A549 (cell line): ENCODE measurements at regions not wholly inside any gene's neighbourhood (a gene's known extent, or its start where the extent isn't known, plus 50 kb on each side); places are given as distances from the start of the nearest gene placed in this dataset.

ENCODE experiments used
- ATAC-seq, 2 experiments: fragments of 200-7000 bp in 1 of 2; fragments of >200 bp in 1 of 2; cut with Nextera tagmentation in 1 of 2; cut with Tn5 transposase in 1 of 2; 3 replicates each; pipeline versions ENCODE4 v1.8.0 to v1.9.1; 2018 to 2020; ENCODE audit warnings: mild to moderate bottlenecking in 1 of 2, moderate library complexity in 1 of 2
- CTCF ChIA-PET: fragments of 300-600 bp; sonication (Branson Sonifier 250); formaldehyde crosslinking; extraction: SDS; loops from one replicate; lab custom pipeline; 2021; ENCODE audit warnings: antibody characterized with exemption, inconsistent platforms; lab: Yijun Ruan, JAX
- POLR2A ChIA-PET: fragments of 350-600 bp; formaldehyde crosslinking; extraction: SDS; loops from one replicate; lab custom pipeline; 2021; ENCODE audit warnings: antibody characterized with exemption, inconsistent platforms; lab: Yijun Ruan, JAX
- DNase-seq, 2 experiments: peaks; one replicate each; pipeline versions ENCODE4 v3.0.0 to v3.0.0-alpha.2; 2011 to 2016; ENCODE audit warnings: low read depth in 1 of 2, low spot score in 1 of 2
- FAIRE-seq: peaks from 2 replicates; lab custom pipeline; 2011; peaks lifted over from hg19 to GRCh38; lab: Jason Lieb, UNC
- H3K27ac ChIP-seq, 2 experiments: fragments of >200 bp; sonication (Bioruptor Twin); formaldehyde crosslinking; 3 replicates each; pipeline ENCODE4 v1.5.1; 2016 to 2017
- H3K4me1 ChIP-seq: fragments of >200 bp; sonication (Bioruptor Twin); formaldehyde crosslinking; 3 replicates; pipeline ENCODE4 v1.6.1; 2016
- H3K4me2 ChIP-seq: fragments of >200 bp; sonication (Bioruptor Twin); formaldehyde crosslinking; 3 replicates; pipeline ENCODE4 v1.6.1; 2016
- H3K4me3 ChIP-seq: fragments of >200 bp; sonication (Bioruptor Twin); formaldehyde crosslinking; 3 replicates; pipeline ENCODE4 v1.5.1; 2016
- H3K9me3 ChIP-seq: fragments of >200 bp; sonication (Bioruptor Twin); formaldehyde crosslinking; 3 replicates; pipeline ENCODE4 v1.6.1; 2016
- BHLHE40 ChIP-seq: IDR thresholded peaks from 2 replicates; pipeline ENCODE4 v1.6.1; 2012; ENCODE audit warnings: low read depth, low read length, inconsistent platforms
- E2F6 ChIP-seq: IDR thresholded peaks from 2 replicates; pipeline ENCODE4 v1.6.1; 2012; ENCODE audit warnings: low read depth, borderline replicate concordance
- EHMT2 ChIP-seq: fragments of 200-600 bp; sonication (generic); IDR thresholded peaks from 2 replicates; pipeline ENCODE4 v1.6.1; 2016; ENCODE audit warnings: antibody characterized with exemption, low read depth, mild to moderate bottlenecking, moderate library complexity
- GATA3 ChIP-seq: IDR thresholded peaks from 2 replicates; pipeline ENCODE4 v1.6.1; 2012; ENCODE audit warnings: borderline replicate concordance
- HDAC2 ChIP-seq: fragments of 200-600 bp; sonication (generic); IDR thresholded peaks from 2 replicates; pipeline ENCODE4 v1.6.1; 2016
- HOXB13 ChIP-seq: fragments of 250-450 bp; sonication (Bioruptor Pico); IDR thresholded peaks from 2 replicates; pipeline ENCODE4 v1.5.0; 2020; ENCODE audit warnings: low read depth, mild to moderate bottlenecking, moderate library complexity
- HOXB5 ChIP-seq: fragments of 250-450 bp; sonication (Bioruptor Pico); IDR thresholded peaks from 2 replicates; pipeline ENCODE4 v1.5.0; 2020; ENCODE audit warnings: mild to moderate bottlenecking, moderate library complexity
- JUN ChIP-seq, 2 experiments: fragments of >200 bp; sonication (Bioruptor Twin); formaldehyde crosslinking; IDR thresholded peaks; 2 replicates in 1 of 2; 3 replicates in 1 of 2; pipeline ENCODE4 v1.6.1; 2016 to 2017
- KDM1A ChIP-seq: fragments of 200-600 bp; sonication (generic); IDR thresholded peaks from 2 replicates; pipeline ENCODE4 v1.6.1; 2016; ENCODE audit warnings: low read depth, mild to moderate bottlenecking
- NFE2L2 ChIP-seq: fragments of 150-350 bp; conservative IDR thresholded peaks from 2 replicates; pipeline ENCODE4 v1.6.1; 2014; ENCODE audit warnings: low read length
- NR3C1 ChIP-seq: fragments of >200 bp; sonication (Bioruptor Twin); formaldehyde crosslinking; IDR thresholded peaks from 3 replicates; pipeline ENCODE4 v1.6.1; 2017
- RAD21 ChIP-seq, 2 experiments: fragments of >200 bp in 1 of 2; sonication (Bioruptor Twin) in 1 of 2; formaldehyde crosslinking in 1 of 2; IDR thresholded peaks in 1 of 2; conservative IDR thresholded peaks in 1 of 2; 2 replicates in 1 of 2; 3 replicates in 1 of 2; pipeline ENCODE4 v1.6.1; 2012 to 2018; ENCODE audit warnings: inconsistent platforms in 1 of 2
- RARB ChIP-seq: fragments of 250-450 bp; sonication (Bioruptor Pico); IDR thresholded peaks from 2 replicates; pipeline ENCODE4 v1.8.0; 2021; ENCODE audit warnings: mild to moderate bottlenecking, moderate library complexity
- RFX5 ChIP-seq: fragments of 450-650 bp; IDR thresholded peaks from 2 replicates; pipeline ENCODE4 v1.7.1; 2014; ENCODE audit warnings: antibody characterized with exemption, mild to moderate bottlenecking, moderate library complexity
- SMC3 ChIP-seq: fragments of >200 bp; sonication (Bioruptor Twin); formaldehyde crosslinking; IDR thresholded peaks from 3 replicates; pipeline ENCODE4 v1.6.1; 2018; ENCODE audit warnings: inconsistent platforms
- SREBF2 ChIP-seq: fragments of 450-650 bp; IDR thresholded peaks from 2 replicates; pipeline ENCODE4 v1.6.1; 2014; ENCODE audit warnings: mild to moderate bottlenecking, moderate library complexity
- ZC3H11A ChIP-seq: fragments of 450-650 bp; IDR thresholded peaks from 2 replicates; pipeline ENCODE4 v1.6.1; 2014; ENCODE audit warnings: antibody characterized with exemption, mild to moderate bottlenecking
- ZNF302 ChIP-seq: fragments of 250-450 bp; sonication (Bioruptor Pico); IDR thresholded peaks from 2 replicates; pipeline ENCODE4 v1.9.0; 2021; ENCODE audit warnings: inconsistent platforms, mild to moderate bottlenecking, moderate library complexity
- ZSCAN20 ChIP-seq: fragments of 250-450 bp; sonication (Bioruptor Pico); IDR thresholded peaks from 2 replicates; pipeline ENCODE4 v1.8.0; 2022; ENCODE audit warnings: mild to moderate bottlenecking, moderate library complexity
- whole genome bisulfite sequencing: methylation state at CpG from one replicate; pipeline ENCODE4 v1.1.6; 2017; ENCODE audit errors: missing lambda C conversion rate; 5-methylcytosine and 5-hydroxymethylcytosine counted together
- TF ChIP-seq, protein P1 (sequence below): IDR thresholded peaks from 2 replicates; pipeline ENCODE4 v1.6.1; 2012
- TF ChIP-seq, protein P2 (sequence below): fragments of 150-350 bp; IDR thresholded peaks from 2 replicates; pipeline ENCODE4 v1.6.1; 2014; ENCODE audit warnings: low read depth, mild to moderate bottlenecking, low read length

GRCh38 chr2:111667542-111668273, 216.3 kb downstream of the ANAPC1 start (continued):
- TF ChIP-seq, protein P1, sequence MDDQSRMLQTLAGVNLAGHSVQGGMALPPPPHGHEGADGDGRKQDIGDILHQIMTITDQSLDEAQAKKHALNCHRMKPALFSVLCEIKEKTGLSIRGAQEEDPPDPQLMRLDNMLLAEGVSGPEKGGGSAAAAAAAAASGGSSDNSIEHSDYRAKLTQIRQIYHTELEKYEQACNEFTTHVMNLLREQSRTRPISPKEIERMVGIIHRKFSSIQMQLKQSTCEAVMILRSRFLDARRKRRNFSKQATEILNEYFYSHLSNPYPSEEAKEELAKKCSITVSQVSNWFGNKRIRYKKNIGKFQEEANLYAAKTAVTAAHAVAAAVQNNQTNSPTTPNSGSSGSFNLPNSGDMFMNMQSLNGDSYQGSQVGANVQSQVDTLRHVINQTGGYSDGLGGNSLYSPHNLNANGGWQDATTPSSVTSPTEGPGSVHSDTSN = no peak
- no peak for TF ChIP-seq HOXB13
- peak; percentile 56 for TF ChIP-seq SMC3
- no peak for TF ChIP-seq HDAC2
- no peak for TF ChIP-seq NR3C1
- no peak for TF ChIP-seq ZNF302 (CRISPR knock-in tag)
- TF ChIP-seq SREBF2 = no peak
- no peak for TF ChIP-seq RARB (CRISPR knock-in tag)
- no peak for TF ChIP-seq HOXB5

- Histone ChIP-seq H3K4me3 (no peak overlapping the region), H3K4me2 (no peak overlapping the region), H3K27ac (no peak overlapping the region), H3K4me1 (no peaks in the 10 kb centered on the region; the same call in 2 of the 3 replicates), H3K9me3 (no peaks in the 10 kb centered on the region)
- FAIRE-seq (no peak), ATAC-seq (no peak), DNase-seq (no peak)
- CTCF ChIA-PET = interaction anchor here (0.9 to 1.9 kb wide), 4 partner anchors 8 to 856 kb away, joined by 4 to 10 read pairs (median 4); no protein-coding TSS in a partner anchor
- TF ChIP-seq RAD21 (conservative IDR thresholded peaks at IDR 0.05 in 1 of 2, IDR thresholded peaks at IDR 0.05 in 1 of 2) (no peak), E2F6 (no peak), JUN (IDR thresholded peaks at IDR 0.05) (no peak), BHLHE40 (no peak)
- POLR2A ChIA-PET = no interaction called here
- 100% methylated on average over 4 of the region's 4 CpGs for WGBS
Measured at GRCh38 chr2:111668274-111668616, 215.7 kb downstream of the ANAPC1 start.

GRCh38 chr2:111668741-111669140, 215.3 kb downstream of the ANAPC1 start:
- ChIA-PET POLR2A (no interaction called here), CTCF (interaction anchor here (0.9 to 1.9 kb wide), 3 partner anchors 7 to 857 kb away, joined by 4 to 10 read pairs (median 4); no protein-coding TSS in a partner anchor)
- Histone ChIP-seq H3K4me2 (no peak overlapping the region), H3K4me1 (peaks cover 4% of the 10 kb centered on the region; the same call in 1 of the 3 replicates), H3K9me3 (no peaks in the 10 kb centered on the region), H3K27ac (no peak overlapping the region), H3K4me3 (no peak overlapping the region)
- ATAC-seq (no peak), FAIRE-seq (no peak), DNase-seq (no peak)
- 80% methylated on average over 5 of the region's 5 CpGs for WGBS
- TF ChIP-seq, protein P2, sequence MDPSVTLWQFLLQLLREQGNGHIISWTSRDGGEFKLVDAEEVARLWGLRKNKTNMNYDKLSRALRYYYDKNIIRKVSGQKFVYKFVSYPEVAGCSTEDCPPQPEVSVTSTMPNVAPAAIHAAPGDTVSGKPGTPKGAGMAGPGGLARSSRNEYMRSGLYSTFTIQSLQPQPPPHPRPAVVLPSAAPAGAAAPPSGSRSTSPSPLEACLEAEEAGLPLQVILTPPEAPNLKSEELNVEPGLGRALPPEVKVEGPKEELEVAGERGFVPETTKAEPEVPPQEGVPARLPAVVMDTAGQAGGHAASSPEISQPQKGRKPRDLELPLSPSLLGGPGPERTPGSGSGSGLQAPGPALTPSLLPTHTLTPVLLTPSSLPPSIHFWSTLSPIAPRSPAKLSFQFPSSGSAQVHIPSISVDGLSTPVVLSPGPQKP = no peak
- TF ChIP-seq RFX5 = no peak
- TF ChIP-seq HDAC2 = no peak
- no peak for TF ChIP-seq KDM1A
- TF ChIP-seq SREBF2 = no peak
- TF ChIP-seq NFE2L2 = no peak

DNA sequence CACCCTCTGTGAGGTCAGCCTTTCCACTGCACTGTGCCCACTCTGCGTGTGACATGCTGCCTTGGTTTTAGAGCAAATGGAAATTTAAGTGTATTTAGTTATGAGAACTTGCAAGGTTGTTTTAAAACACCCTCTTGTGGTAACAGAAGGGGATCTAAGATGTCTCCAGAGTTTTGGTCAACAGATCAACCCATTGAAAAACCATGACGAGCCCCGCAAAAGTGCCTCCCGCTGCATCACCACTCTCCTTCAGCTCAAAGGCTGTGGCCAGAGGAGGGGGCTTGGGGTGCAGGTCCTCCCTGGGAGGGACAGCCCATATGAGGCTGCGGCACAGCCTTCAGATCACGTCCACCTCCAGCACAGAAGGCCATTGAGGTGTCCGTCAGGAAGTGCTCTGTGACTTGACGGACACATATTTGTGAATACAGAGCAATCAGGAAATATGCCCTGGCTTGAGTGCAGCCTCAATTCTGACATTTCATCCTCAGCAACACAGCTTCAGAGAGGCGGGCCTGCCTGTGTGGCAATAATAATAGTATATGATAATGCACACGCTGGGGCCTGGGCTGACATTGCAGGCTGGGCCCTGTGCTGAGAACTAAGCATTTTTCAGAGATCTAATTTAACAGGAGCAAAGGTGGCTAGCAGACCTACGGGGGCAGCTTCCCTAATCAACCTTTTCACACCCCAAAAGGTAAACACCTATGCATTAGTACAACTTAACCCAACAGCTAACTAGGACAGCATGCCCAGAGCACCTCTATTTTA, 213.9 kb downstream of the ANAPC1 start:
- ATAC-seq (no peak), FAIRE-seq (no peak)
- WGBS = 89% methylated on average over 11 of the region's 11 CpGs

More for the DNA sequence above, 213.9 kb downstream of the ANAPC1 start:
- DNase-seq = no peak
- Histone ChIP-seq H3K4me1 (peaks cover 5% of the 10 kb centered on the region; the same call in 1 of the 3 replicates), H3K27ac (peak overlapping the region in 1 of 2 experiments; percentile 39; a peak in 1 of 6 replicates), H3K4me3 (no peak overlapping the region), H3K4me2 (no peak overlapping the region), H3K9me3 (no peaks in the 10 kb centered on the region)
- ChIA-PET CTCF (interaction anchor here (0.7 to 1.8 kb wide), 4 partner anchors 10 to 48 kb away, joined by 3 to 6 read pairs (median 4); no protein-coding TSS in a partner anchor), POLR2A (no interaction called here)
- TF ChIP-seq BHLHE40 (no peak), HDAC2 (no peak), SMC3 (peak; percentile 24; the same call in 1 of the 3 replicates), RARB (CRISPR knock-in tag) (no peak), NR3C1 (no peak), ZSCAN20 (CRISPR knock-in tag) (no peak), RAD21 (conservative IDR thresholded peaks at IDR 0.05 in 1 of 2, IDR thresholded peaks at IDR 0.05 in 1 of 2) (peak; percentile 13 to 24; a peak in 1 of 5 replicates), ZC3H11A (no peak), GATA3 (no peak), EHMT2 (no peak)
